ENCODE measurements at regions not wholly inside any gene's neighbourhood (a gene's known extent, or its start where the extent isn't known, plus 50 kb on each side); places are given as distances from the start of the nearest gene placed in this dataset.
"Not testable (repeated sequence)": the region's sequence is repeated elsewhere in the genome, so short reads cannot be mapped to it uniquely, and the experiment has no call there.

GRCh38 chr6:16891110-16891509 lies 129.8 kb upstream of the ATXN1 start:
- FAIRE-seq, POLR2A ChIA-PET: not testable (repeated sequence)

DNA sequence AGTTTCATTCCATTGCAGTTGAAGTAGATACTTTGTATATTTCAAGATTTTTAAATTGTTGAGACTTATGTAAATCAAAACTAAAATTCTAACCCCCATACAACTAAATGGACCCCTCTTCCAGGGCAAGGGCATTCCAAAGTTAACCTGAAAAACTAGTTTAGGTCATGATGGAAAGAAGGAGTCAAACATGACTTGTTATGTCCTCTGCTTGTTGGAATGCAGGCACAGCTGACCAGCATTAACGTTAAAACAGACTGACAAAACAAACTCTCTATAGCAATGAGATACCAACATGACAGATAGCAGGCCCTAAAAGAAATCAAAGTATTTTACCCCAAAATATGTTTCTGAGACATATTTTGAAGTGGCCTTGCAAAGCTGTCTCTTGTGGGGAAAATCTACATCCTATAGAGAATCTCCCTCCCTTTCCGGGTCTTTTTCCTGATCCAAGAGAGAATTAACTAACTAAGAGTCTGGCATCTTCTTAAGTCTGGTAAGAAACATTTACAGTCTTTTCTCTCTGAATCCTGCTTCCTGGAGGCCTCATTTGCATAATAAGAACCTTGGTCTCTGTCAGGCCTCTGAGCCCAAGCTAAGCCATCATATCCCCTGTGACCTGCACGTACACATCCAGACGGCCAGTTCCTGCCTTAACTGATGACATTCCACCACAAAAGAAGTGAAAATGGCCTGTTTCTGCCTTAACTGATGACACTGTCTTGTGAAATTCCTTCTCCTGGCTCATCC lies 124.3 kb upstream of the ATXN1 start:
- DNase-seq (ENCODE audit: low read depth in 1 of 2, low spot score in 1 of 2): no peak
- Histone ChIP-seq H3K4me1 (no peaks in the 10 kb centered on the region), H3K4me3 (no peak overlapping the region), H3K27ac (no peak overlapping the region), H3K4me2 (no peak overlapping the region), H3K9me3 (no peaks in the 10 kb centered on the region)
- FAIRE-seq: no peak
- ATAC-seq: no peak
- ChIA-PET CTCF (no interaction called here), POLR2A (no interaction called here)
- WGBS (ENCODE audit: missing lambda C conversion rate): 66% methylated on average over 4 of the region's 4 CpGs
- no peak for TF ChIP-seq MYC (IDR thresholded peaks at IDR 0.05; ENCODE audit: borderline replicate concordance, low read length)
- TF ChIP-seq HES2 (IDR thresholded peaks at IDR 0.05): no peak
- TF ChIP-seq SMC3 (IDR thresholded peaks at IDR 0.05): no peak
- no peak for TF ChIP-seq CTCF (IDR thresholded peaks at IDR 0.05)
- TF ChIP-seq FOSB (CRISPR knock-in tag; IDR thresholded peaks at IDR 0.05): no peak
- no peak for TF ChIP-seq USF2 (IDR thresholded peaks at IDR 0.05)
- no peak for TF ChIP-seq HOXB5 (CRISPR knock-in tag; IDR thresholded peaks at IDR 0.05)
- TF ChIP-seq, protein P1, sequence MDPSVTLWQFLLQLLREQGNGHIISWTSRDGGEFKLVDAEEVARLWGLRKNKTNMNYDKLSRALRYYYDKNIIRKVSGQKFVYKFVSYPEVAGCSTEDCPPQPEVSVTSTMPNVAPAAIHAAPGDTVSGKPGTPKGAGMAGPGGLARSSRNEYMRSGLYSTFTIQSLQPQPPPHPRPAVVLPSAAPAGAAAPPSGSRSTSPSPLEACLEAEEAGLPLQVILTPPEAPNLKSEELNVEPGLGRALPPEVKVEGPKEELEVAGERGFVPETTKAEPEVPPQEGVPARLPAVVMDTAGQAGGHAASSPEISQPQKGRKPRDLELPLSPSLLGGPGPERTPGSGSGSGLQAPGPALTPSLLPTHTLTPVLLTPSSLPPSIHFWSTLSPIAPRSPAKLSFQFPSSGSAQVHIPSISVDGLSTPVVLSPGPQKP (IDR thresholded peaks at IDR 0.05; ENCODE audit: low read depth, low read length): no peak
- no peak for TF ChIP-seq HDAC2 (IDR thresholded peaks at IDR 0.05)
- no peak for TF ChIP-seq POLR2AphosphoS2 (conservative IDR thresholded peaks at IDR 0.05; ENCODE audit: low read length)
- no peak for TF ChIP-seq FOSL2 (IDR thresholded peaks at IDR 0.05)
- TF ChIP-seq FOSL2 (CRISPR knock-in tag; IDR thresholded peaks at IDR 0.05): no peak
- no peak for TF ChIP-seq MAZ (IDR thresholded peaks at IDR 0.05; ENCODE audit: borderline replicate concordance, low read depth, low read length)
- TF ChIP-seq ZFP36 (IDR thresholded peaks at IDR 0.05; ENCODE audit: borderline replicate concordance, partially characterized antibody): no peak
- TF ChIP-seq BHLHE40 (IDR thresholded peaks at IDR 0.05; ENCODE audit: low read depth, low read length): no peak
- TF ChIP-seq, protein P2, sequence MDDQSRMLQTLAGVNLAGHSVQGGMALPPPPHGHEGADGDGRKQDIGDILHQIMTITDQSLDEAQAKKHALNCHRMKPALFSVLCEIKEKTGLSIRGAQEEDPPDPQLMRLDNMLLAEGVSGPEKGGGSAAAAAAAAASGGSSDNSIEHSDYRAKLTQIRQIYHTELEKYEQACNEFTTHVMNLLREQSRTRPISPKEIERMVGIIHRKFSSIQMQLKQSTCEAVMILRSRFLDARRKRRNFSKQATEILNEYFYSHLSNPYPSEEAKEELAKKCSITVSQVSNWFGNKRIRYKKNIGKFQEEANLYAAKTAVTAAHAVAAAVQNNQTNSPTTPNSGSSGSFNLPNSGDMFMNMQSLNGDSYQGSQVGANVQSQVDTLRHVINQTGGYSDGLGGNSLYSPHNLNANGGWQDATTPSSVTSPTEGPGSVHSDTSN (IDR thresholded peaks at IDR 0.05): no peak
- TF ChIP-seq, protein P3, sequence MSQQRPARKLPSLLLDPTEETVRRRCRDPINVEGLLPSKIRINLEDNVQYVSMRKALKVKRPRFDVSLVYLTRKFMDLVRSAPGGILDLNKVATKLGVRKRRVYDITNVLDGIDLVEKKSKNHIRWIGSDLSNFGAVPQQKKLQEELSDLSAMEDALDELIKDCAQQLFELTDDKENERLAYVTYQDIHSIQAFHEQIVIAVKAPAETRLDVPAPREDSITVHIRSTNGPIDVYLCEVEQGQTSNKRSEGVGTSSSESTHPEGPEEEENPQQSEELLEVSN (IDR thresholded peaks at IDR 0.05; ENCODE audit: borderline replicate concordance, low read depth): no peak
- TF ChIP-seq REST (IDR thresholded peaks at IDR 0.05): no peak
- TF ChIP-seq HEYL (CRISPR knock-in tag; IDR thresholded peaks at IDR 0.05): no peak
- TF ChIP-seq PHF8 (IDR thresholded peaks at IDR 0.05; ENCODE audit: borderline replicate concordance, low read depth): no peak
- TF ChIP-seq SREBF2 (IDR thresholded peaks at IDR 0.05): no peak

More at GRCh38 chr6:16891110-16891509, 129.8 kb upstream of the ATXN1 start:
- H3K4me2 ChIP-seq; H3K9me3 ChIP-seq; CTCF ChIA-PET; DNase-seq (ENCODE audit: low read depth in 1 of 2, low spot score in 1 of 2); H3K4me3 ChIP-seq; ATAC-seq; H3K27ac ChIP-seq; H3K4me1 ChIP-seq: not testable (repeated sequence)
- WGBS (ENCODE audit: missing lambda C conversion rate): 88% methylated on average over 7 of the region's 7 CpGs
